ENCODE measurements at regions not wholly inside any gene's neighbourhood (a gene's known extent, or its start where the extent isn't known, plus 50 kb on each side); places are given as distances from the start of the nearest gene placed in this dataset.
"Not testable (repeated sequence)": the region's sequence is repeated elsewhere in the genome, so short reads cannot be mapped to it uniquely, and the experiment has no call there.

- DNase-seq (ENCODE audit: low read depth, low spot score): not testable (repeated sequence)
Measured at GRCh38 chr14:89660625-89661233, 243.7 kb upstream of the FOXN3 start.

DNA sequence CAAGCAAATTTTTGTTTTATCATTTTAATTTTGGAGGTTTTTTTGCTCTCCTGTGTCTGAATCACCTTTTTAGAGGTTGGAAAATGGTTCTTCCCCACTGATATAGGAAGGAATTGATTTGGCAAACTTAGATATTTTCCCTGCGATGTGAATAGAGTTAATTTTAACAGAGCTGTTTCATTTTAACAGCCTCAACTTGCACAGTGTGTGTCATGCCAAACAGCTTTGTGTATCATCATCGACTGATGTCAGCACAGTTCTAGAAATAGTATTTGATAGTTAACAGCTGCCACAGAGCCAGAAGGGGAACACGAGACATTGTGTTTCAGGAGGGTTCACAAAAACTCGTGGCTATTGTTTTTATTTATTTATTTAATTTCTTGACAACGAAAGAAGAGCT lies 243.1 kb upstream of the FOXN3 start:
- DNase-seq (ENCODE audit: low read depth, low spot score): no peak

DNA sequence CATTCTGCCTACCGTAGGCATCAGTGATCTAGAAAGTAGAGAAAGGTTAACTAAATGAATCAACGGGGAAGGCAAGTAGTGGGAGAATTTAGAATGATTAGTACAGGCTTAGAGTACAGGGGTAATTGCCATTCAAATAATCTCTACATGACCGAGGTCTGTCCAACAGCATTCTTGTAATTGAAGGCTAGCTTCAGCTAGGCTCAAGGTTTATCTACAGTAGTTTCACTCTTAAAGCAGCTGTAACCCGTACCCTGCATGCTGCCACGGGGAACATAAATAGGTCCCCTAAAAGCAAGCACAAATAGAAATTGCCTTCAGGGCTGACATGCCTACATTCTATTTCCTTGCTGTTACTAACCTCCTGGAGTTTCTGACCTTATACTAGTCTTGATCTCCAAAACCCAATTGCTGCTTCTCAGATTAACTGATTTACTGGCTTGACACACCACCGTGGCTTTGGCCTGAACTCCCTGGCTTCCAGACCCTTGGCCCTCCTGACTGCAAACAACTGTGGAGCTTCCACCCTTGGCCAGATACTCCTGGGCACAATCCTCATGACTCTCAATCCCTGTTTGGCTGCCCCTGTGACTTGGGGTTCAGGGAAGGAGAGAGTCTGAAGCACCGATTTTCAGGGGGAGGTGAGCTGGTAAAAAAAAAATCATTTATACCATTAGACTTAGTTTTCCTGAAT lies 242.1 kb upstream of the FOXN3 start:
- no peak for DNase-seq (ENCODE audit: low read depth, low spot score)

DNA sequence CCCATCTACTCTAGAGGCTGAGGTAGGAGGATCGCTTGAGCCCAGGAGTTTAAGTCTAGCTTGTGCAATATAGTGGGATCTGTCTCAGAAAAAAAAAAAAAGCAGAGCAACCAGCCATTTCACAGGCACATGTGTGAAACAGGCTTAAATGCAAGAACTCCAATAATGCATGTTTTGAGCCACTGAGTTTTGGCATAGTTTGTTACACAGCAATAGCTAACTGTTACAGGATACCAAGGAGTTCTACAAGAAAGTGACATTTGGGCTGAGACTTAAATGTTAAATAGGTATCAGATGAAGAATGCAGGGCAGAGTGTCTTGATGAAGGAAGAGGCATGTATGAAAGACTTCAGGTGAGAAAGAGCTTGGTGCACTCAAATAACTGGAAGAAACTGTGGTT lies 240.0 kb upstream of the FOXN3 start:
- DNase-seq (ENCODE audit: low read depth, low spot score): no peak

DNA sequence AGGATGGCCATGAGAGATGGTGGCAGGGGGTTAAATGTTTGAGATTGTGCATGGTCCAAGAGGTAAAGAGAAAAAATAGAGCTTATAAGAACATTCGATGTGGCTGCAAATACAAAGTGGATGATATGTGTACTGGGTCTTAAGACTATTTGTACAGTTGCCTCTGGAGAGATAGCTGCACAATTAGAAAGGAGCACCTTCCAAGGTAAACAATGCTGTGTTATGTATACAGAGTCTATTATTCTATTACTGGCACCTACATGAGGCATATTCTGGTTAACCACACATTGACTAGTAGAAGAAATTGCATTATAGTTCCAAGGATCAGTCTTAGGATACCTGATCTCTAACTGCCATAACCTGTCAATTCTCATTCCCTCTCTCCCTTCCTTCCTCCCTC lies 238.0 kb upstream of the FOXN3 start:
- no peak for DNase-seq (ENCODE audit: low read depth, low spot score)

GRCh38 chr14:89652352-89652751 lies 235.3 kb upstream of the FOXN3 start:
- no peak for DNase-seq (ENCODE audit: low read depth, low spot score)

DNA sequence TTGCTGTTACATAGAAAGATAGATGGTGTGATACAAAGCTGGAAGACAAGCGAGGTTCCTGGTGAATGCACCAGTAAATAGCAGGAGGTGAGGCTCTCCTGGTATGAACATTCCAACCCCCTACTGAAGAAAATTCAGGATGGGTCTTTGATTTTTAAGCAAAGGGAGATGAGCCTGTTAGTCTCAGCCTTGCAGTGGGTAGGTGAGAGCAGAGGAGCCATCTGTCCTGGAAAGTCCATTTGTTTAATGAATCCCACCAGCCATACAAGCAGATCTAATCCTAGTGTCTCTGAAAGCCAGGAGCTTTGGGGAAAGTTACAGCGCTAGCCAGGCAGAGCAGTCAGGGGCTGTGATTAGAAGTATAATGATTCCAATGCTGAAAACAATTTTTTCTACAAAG lies 234.8 kb upstream of the FOXN3 start:
- no peak for DNase-seq (ENCODE audit: low read depth, low spot score)

- no peak for DNase-seq (ENCODE audit: low read depth, low spot score)
Measured at GRCh38 chr14:89650077-89650978, 233.3 kb upstream of the FOXN3 start.

- DNase-seq (ENCODE audit: low read depth, low spot score): no peak
Measured at GRCh38 chr14:89649451-89650075, 232.5 kb upstream of the FOXN3 start.

DNA sequence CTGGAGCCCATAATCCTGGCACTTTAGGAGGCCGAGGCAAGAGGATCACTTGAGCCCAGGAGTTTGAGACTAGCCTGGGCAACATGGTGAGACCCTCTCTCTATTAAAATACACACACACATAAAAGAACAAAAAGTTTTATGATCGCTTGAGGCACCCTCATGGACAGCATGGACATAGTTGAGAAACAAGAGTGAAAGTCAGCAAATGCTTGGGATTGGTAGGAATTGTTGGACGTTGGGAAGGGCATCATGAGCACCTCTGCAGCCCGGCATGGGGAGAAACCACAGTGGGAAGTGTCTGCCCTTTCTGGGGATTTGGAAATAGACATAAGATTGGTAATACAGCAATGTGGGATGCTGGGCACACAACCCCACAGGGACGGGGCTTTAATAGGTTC lies 231.9 kb upstream of the FOXN3 start:
- DNase-seq (ENCODE audit: low read depth, low spot score): no peak

DNA sequence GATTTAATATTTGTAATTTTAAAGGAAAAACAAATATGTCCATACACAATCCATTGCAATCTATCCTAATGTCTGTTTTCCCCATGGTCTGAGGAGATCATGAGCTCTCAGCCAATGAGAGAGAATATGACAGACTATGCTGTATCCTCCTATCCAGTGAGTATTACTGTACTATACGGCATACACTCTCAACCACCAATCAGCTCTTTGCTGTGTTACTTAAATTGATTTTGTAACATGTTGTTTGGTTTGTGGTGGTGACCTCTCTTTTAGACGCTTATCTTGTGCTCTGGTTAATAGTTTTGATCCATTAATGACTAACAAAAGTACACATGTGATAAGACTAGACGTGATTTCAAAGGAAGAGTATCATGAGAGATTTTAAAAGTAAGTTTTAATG lies 231.5 kb upstream of the FOXN3 start:
- DNase-seq (ENCODE audit: low read depth, low spot score): no peak

- no peak for DNase-seq (ENCODE audit: low read depth, low spot score)
Measured at GRCh38 chr14:89646971-89647370, 229.9 kb upstream of the FOXN3 start.

GRCh38 chr14:89644641-89645040 lies 227.6 kb upstream of the FOXN3 start:
- DNase-seq (ENCODE audit: low read depth, low spot score): no peak

DNA sequence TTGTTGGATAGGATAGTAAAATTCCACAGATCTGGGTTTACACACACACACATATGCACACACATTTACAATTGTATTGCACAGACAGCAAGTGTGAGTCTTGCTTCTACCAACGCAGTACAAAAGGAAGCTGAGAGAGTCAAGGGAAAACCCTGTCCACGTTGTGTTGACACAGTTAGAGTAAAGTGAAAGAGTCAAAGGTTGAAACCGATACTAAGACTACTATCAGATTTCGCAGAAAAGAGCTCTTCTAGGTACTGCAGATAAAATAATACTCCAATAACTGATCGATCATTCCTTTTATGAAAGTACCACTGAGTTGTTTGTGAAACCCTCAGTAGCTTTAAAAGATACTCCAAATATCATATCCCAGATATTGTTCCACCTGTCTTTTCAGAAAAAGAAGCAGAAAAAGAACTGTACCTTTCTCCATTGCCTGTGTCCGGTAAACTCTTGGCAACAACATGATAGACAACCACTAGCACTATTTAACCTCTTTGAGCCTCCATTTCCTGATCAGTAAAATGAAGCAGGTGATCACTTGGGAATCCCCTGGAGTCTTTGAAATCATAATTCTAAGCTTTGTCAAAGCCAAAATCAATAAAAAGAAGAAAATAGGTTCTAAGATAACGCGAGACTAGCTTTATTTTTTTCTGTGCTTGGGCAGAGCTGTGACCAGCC lies 224.6 kb upstream of the FOXN3 start:
- DNase-seq (ENCODE audit: low read depth, low spot score): no peak

DNA sequence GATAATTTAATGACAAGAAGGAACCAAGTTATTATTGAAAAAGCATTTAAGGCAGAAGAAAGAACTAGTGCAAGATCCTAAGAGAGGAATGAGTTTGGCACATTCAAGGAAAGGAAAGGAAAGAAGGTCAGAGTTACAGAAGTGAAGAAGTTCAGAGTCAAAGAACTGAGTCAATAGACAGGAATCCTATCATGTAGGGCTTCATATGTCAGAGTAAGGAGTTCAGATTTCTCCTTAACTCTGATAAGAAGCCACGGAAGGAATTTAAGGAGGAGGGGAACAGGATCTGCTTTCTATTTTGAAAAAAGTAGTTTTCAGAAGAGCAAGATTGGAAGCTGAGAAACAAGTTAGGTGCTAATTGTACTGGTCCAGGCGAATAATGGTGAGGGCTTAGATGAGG lies 223.1 kb upstream of the FOXN3 start:
- no peak for DNase-seq (ENCODE audit: low read depth, low spot score)

DNA sequence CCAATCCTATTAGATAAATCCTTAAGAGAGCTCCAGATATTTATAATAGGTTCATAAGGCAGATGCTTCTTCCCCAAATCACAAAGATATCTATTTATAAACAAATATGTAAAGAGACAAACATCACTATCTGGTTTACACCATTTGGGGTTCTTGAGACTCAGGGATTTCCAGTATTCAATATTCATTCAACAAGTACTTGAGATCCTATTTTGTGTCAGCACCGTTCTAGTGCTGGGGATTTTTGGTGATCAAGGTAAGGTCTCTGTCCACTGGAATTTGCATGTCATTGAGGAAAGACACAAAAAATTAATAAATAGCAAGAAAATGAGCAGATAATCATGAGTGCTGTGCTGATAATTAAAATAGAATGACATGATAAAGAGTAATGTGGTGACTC lies 222.7 kb upstream of the FOXN3 start:
- no peak for DNase-seq (ENCODE audit: low read depth, low spot score)

DNA sequence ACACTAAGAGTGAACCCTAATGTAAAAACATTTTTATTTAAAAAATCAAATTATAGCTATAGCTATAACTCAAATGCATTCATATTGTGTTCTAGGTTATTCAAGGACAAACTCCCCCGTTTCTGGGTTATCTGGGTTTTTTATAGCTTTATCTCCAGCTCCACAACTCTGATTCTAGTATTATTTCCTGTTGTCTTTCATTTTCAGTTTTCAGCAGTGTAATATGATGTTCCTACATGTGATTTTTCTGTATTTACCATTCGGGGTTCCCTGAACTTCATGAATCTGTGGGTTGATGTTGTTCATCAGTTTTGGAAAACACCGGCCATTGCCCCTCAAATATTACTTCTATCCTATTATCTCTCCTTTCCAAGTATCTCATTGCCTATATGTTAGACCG lies 221.9 kb upstream of the FOXN3 start:
- no peak for DNase-seq (ENCODE audit: low read depth, low spot score)

GRCh38 chr14:89637581-89637980 lies 220.5 kb upstream of the FOXN3 start:
- DNase-seq (ENCODE audit: low read depth, low spot score): no peak

- no peak for DNase-seq (ENCODE audit: low read depth, low spot score)
Measured at GRCh38 chr14:89635615-89636014, 218.6 kb upstream of the FOXN3 start.

DNA sequence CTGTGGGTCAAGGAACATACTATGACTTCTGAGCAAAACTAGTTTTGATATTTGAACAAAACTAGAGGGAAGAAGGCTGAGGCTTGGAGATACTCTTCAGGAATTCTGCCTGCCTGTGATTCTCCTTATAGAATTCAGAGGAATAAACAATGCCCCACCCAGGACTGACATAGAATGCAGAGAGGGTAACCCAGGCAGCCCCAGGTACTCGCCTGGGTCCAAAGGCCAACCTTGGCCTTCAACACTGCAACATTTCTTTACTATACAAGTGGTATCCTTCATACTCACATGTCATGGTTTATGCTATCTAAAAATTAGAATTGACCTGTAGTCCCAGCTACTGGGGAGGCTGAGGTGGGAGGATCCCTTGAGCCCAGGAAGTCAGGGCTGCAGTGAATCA lies 217.0 kb upstream of the FOXN3 start:
- DNase-seq (ENCODE audit: low read depth, low spot score): no peak

GRCh38 chr14:89630101-89630829 lies 213.2 kb upstream of the FOXN3 start:
- no peak for DNase-seq (ENCODE audit: low read depth, low spot score)
